B cell (primary cell): ENCODE measurements at regions not wholly inside any gene's neighbourhood (a gene's known extent, or its start where the extent isn't known, plus 50 kb on each side); places are given as distances from the start of the nearest gene placed in this dataset.

Experiments used
- ATAC-seq: fragments of 200-7000 bp; cut with Tn5 transposase; one replicate; pipeline ENCODE4 v1.10.0; 2021; ENCODE audit warnings: low read depth, mild to moderate bottlenecking, moderate number of reproducible peaks, moderate library complexity
- CTCF ChIA-PET: fragments of 350-600 bp; sonication (Branson Sonifier 250); formaldehyde crosslinking; loops from one replicate; lab custom pipeline; 2021; ENCODE audit warnings: antibody characterized with exemption, inconsistent platforms; lab: Charles Lee
- POLR2A ChIA-PET: fragments of 350-600 bp; sonication (Branson Sonifier 250); formaldehyde crosslinking; loops from one replicate; lab custom pipeline; 2021; ENCODE audit warnings: antibody characterized with exemption; lab: Charles Lee
- DNase-seq: peaks from one replicate; pipeline ENCODE4 v3.0.0; 2013
- H2AFZ ChIP-seq: 2 replicates; pipeline ENCODE4 v1.6.1; 2012; ENCODE audit warnings: mild to moderate bottlenecking, low read depth, low read length; ENCODE audit not compliant: insufficient read depth, poor library complexity, severe bottlenecking
- H3K27ac ChIP-seq, 2 donors: 1 replicate in 1 of 2; 2 replicates in 1 of 2; pipeline ENCODE4 v1.5.1; 2012 to 2013; ENCODE audit warnings: low read length in 2 of 2, mild to moderate bottlenecking in 2 of 2, moderate library complexity in 1 of 2
- H3K27me3 ChIP-seq, 4 experiments: fragments of 200-600 bp in 1 of 4; sonication (generic) in 1 of 4; replicated peaks in 1 of 4; 1 replicate in 2 of 4; 2 replicates in 2 of 4; pipeline versions ENCODE4 v1.6.1 to v1.7.0; 2013 to 2016; ENCODE audit warnings: low read length in 3 of 4, mild to moderate bottlenecking in 2 of 4, mixed read lengths in 1 of 4, moderate library complexity in 1 of 4; ENCODE audit not compliant: insufficient read depth in 4 of 4, control insufficient read depth in 3 of 4; ENCODE audit errors: control extremely low read depth in 1 of 4
- H3K36me3 ChIP-seq, 2 experiments: replicated peaks in 1 of 2; 1 replicate in 1 of 2; 2 replicates in 1 of 2; pipeline versions ENCODE4 v1.6.1 to v1.7.1; 2013; ENCODE audit warnings: low read length in 1 of 2; ENCODE audit not compliant: insufficient read depth in 2 of 2, control insufficient read depth in 1 of 2; ENCODE audit errors: control extremely low read depth in 1 of 2, extremely low read depth in 1 of 2
- H3K4me1 ChIP-seq, 2 donors: fragments of 200-600 bp in 1 of 2; sonication (generic) in 1 of 2; 1 replicate in 1 of 2; 2 replicates in 1 of 2; pipeline versions ENCODE4 v1.5.1 to v1.6.1; 2013 to 2017; ENCODE audit warnings: low read length in 2 of 2; ENCODE audit not compliant: control insufficient read depth in 2 of 2, insufficient read depth in 2 of 2
- H3K4me2 ChIP-seq: replicated peaks from 2 replicates; pipeline ENCODE3; 2012; ENCODE audit warnings: mild to moderate bottlenecking, low read depth, low read length; ENCODE audit not compliant: poor library complexity, severe bottlenecking
- H3K4me3 ChIP-seq, 5 experiments: fragments of 200-600 bp in 1 of 5; sonication (generic) in 1 of 5; 1 replicate in 3 of 5; 2 replicates in 2 of 5; pipeline versions ENCODE4 v1.5.1 to v1.7.0; 2011 to 2016; ENCODE audit warnings: low read length in 4 of 5, mild to moderate bottlenecking in 4 of 5, low read depth in 2 of 5, control low read depth in 1 of 5, moderate library complexity in 1 of 5; ENCODE audit not compliant: insufficient read depth in 1 of 5; ENCODE audit errors: control extremely low read depth in 1 of 5, extremely low read depth in 1 of 5
- H3K79me2 ChIP-seq: fragments of 200-600 bp; sonication (generic); one replicate; pipeline ENCODE4 v1.6.0; 2016; ENCODE audit warnings: low read length; ENCODE audit not compliant: control insufficient read depth, insufficient read depth
- H3K9ac ChIP-seq: fragments of 200-600 bp; sonication (generic); 2 replicates; pipeline ENCODE4 v1.6.1; 2017; ENCODE audit warnings: mild to moderate bottlenecking, low read length, moderate library complexity
- H3K9me3 ChIP-seq, 3 donors: one replicate each; pipeline versions ENCODE4 v1.6.1 to v1.7.1; 2013; ENCODE audit warnings: low read length in 2 of 3; ENCODE audit not compliant: control insufficient read depth in 2 of 3, insufficient read depth in 1 of 3; ENCODE audit errors: control extremely low read depth in 1 of 3
- H4K20me1 ChIP-seq: 2 replicates; pipeline ENCODE4 v1.6.0; 2012; ENCODE audit warnings: mild to moderate bottlenecking, low read length; ENCODE audit not compliant: insufficient read depth, control insufficient read depth, poor library complexity, severe bottlenecking
- H3K27ac Mint-ChIP-seq: one replicate; pipeline ENCODE4 v1.8.0; 2021; ENCODE audit warnings: mixed read lengths
- H3K27me3 Mint-ChIP-seq: one replicate; pipeline ENCODE4 v1.8.0; 2021; ENCODE audit warnings: mixed read lengths
- H3K4me1 Mint-ChIP-seq: one replicate; pipeline ENCODE4 v1.8.0; 2021; ENCODE audit warnings: mixed read lengths
- H3K4me3 Mint-ChIP-seq: one replicate; pipeline ENCODE4 v1.8.0; 2021; ENCODE audit warnings: mixed read lengths
- H3K9me3 Mint-ChIP-seq: one replicate; pipeline ENCODE4 v1.8.0; 2022; ENCODE audit warnings: mixed read lengths; ENCODE audit not compliant: insufficient read depth
- CTCF ChIP-seq: fragments of 200-600 bp; IDR thresholded peaks from one replicate; pipeline ENCODE4 v1.8.0; 2022; ENCODE audit warnings: antibody characterized with exemption, mild to moderate bottlenecking
- EZH2 ChIP-seq: IDR thresholded peaks from 2 replicates; pipeline ENCODE4 v1.6.1; 2012; ENCODE audit warnings: borderline replicate concordance, low read depth, mild to moderate bottlenecking, moderate library complexity, low read length; ENCODE audit not compliant: insufficient read depth, poor library complexity, severe bottlenecking
- WGBS: methylation state at CpG from one replicate; pipeline ENCODE4 v1.1.5; 2013; ENCODE audit warnings: missing lambda C conversion rate; ENCODE audit not compliant: insufficient coverage; 5-methylcytosine and 5-hydroxymethylcytosine counted together
- intact Hi-C: fragments of 100-400 bp; cut with micrococcal nuclease; formaldehyde crosslinking; loops from one replicate; pipeline ENCODE4 v1.10.0; 2022

DNA sequence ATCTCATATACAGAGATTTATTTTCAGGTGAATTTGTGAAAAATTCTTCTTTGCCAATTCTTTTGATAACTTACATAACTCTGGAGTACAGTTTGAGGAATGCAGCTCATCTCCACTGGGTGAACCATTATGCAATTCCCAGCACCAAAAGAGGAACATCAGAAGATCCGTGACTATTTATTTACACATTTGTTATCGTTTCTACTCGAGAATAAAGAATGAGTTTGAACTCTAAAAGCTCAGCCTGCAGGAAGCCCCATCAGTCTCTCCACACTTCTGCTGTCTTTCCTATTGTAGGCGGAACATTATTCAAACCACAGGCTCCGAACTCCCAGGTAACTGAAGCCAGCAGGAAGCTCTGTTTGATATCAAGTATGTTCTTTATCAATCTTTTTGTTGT, 95.9 kb upstream of the IFNGR1 start:
- no peaks in the 10 kb centered on the region for H4K20me1 ChIP-seq
- POLR2A ChIA-PET, result interaction anchor here (1.1 kb wide), 1 partner anchor 220 kb away, joined by 9 read pairs; no protein-coding TSS in a partner anchor
- peaks cover 6 to 7% of the 10 kb centered on the region in 2 donors for H3K4me1 ChIP-seq
- no peak overlapping the region for H3K4me2 ChIP-seq
- peaks cover 13% of the 10 kb centered on the region for H3K4me1 Mint-ChIP-seq
- H3K79me2 ChIP-seq, result peaks cover 5% of the 10 kb centered on the region
- DNase-seq (no peak), ATAC-seq (no peak)
- H3K4me3 ChIP-seq, result no peak overlapping the region
- no peaks in the 10 kb centered on the region for H3K36me3 ChIP-seq
- no peak overlapping the region for H3K9ac ChIP-seq
- H3K27me3 ChIP-seq, result no peaks in the 10 kb centered on the region
- no peak overlapping the region for H3K27ac ChIP-seq
- H2AFZ ChIP-seq, result no peak overlapping the region
- 72% methylated on average over 3 of the region's 5 CpGs for WGBS
- H3K9me3 ChIP-seq, result no peaks in the 10 kb centered on the region
- H3K4me3 Mint-ChIP-seq, result no peak overlapping the region
- TF ChIP-seq EZH2 (no peak), CTCF (no peak)
- CTCF ChIA-PET, result interaction anchor here (0.8 to 4.9 kb wide), 29 partner anchors 9 to 631 kb away, joined by 3 to 128 read pairs (median 6); no protein-coding TSS in a partner anchor
- intact Hi-C loops, result loop anchor here (2.0 to 10.0 kb wide), 2 partner anchors 148 to 330 kb away; no protein-coding TSS in a partner anchor
- H3K27ac Mint-ChIP-seq, result no peak overlapping the region
- no peaks in the 10 kb centered on the region for H3K9me3 Mint-ChIP-seq
- no peaks in the 10 kb centered on the region for H3K27me3 Mint-ChIP-seq
